ENCODE measurements at regions not wholly inside any gene's neighbourhood (a gene's known extent, or its start where the extent isn't known, plus 50 kb on each side); places are given as distances from the start of the nearest gene placed in this dataset.

DNA sequence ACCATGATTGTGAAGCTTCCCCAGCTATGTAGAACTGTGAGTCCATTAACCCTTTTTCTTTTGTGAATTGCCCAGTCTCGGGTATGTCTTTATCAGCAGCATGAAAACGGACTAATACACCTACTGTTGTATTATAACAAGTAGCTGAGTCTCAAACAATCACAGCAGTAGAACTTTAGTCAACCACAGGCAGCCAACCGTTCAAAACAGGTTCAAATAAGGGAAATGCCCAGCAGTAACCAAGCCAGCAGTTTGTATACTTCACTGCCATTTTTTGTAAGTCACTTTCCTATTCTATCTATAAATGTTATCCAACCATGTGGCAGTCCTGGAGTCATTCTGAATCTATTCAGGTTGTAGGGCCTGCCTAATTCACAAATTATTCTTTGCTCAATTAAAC, 1560.6 kb upstream of the SLC39A10 start:
- Histone ChIP-seq H3K9ac (ENCODE audit: low read depth, low read length, poor library complexity, severe bottlenecking) (no peak overlapping the region), H3F3A (ENCODE audit: low read depth) (no peaks in the 10 kb centered on the region), H3K4me1 (ENCODE audit: insufficient read depth, low read length, poor library complexity, severe bottlenecking) (no peaks in the 10 kb centered on the region), H3K9me2 (replicated peaks; ENCODE audit: low read depth, low read length) (no peaks in the 10 kb centered on the region), H3K9me3 (ENCODE audit: insufficient read depth, low read depth, low read length) (no peaks in the 10 kb centered on the region), H4K20me1 (ENCODE audit: insufficient read depth, low read length, poor library complexity, severe bottlenecking) (no peaks in the 10 kb centered on the region), H3K79me2 (ENCODE audit: insufficient read depth, low read length) (no peaks in the 10 kb centered on the region), H3K36me3 (ENCODE audit: insufficient read depth, low read length) (no peaks in the 10 kb centered on the region), H3K27me3 (ENCODE audit: insufficient read depth, low read length, poor library complexity, severe bottlenecking) (no peaks in the 10 kb centered on the region), H2AFZ (ENCODE audit: low read length) (no peak overlapping the region), H3K4me3 (ENCODE audit: low read length, poor library complexity, severe bottlenecking) (no peak overlapping the region), H3K4me2 (ENCODE audit: low read depth, low read length, poor library complexity, severe bottlenecking) (no peak overlapping the region)
- TF ChIP-seq EZH2phosphoT487 (IDR thresholded peaks at IDR 0.05; ENCODE audit: borderline replicate concordance) (no peak), CTCF (conservative IDR thresholded peaks at IDR 0.05; ENCODE audit: low read length) (no peak)

DNA sequence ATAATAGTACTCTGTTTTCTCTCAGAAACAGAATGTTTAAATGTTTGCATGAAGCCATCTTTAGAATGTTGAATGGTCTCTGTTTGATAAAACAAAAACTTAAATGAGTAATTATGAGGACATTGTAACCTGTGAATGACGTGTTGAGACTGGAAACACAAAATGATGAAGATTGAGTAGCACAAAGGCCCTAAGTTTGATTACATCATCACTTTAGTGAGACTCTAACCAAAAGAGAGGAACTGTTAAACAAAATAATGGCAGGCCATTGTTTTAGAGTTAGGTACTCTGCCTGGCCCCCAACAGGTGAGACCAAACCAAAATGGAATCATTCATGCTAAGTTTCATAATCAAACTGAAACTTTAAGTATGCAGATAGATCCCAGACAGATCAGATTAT, 1561.7 kb upstream of the SLC39A10 start:
- Histone ChIP-seq H2AFZ (ENCODE audit: low read length) (no peak overlapping the region), H3K9ac (ENCODE audit: low read depth, low read length, poor library complexity, severe bottlenecking) (no peak overlapping the region), H3K79me2 (ENCODE audit: insufficient read depth, low read length) (no peaks in the 10 kb centered on the region), H3K27me3 (ENCODE audit: insufficient read depth, low read length, poor library complexity, severe bottlenecking) (no peaks in the 10 kb centered on the region), H3K9me3 (ENCODE audit: insufficient read depth, low read depth, low read length) (no peaks in the 10 kb centered on the region), H4K20me1 (ENCODE audit: insufficient read depth, low read length, poor library complexity, severe bottlenecking) (no peaks in the 10 kb centered on the region), H3K4me3 (ENCODE audit: low read length, poor library complexity, severe bottlenecking) (no peak overlapping the region), H3F3A (ENCODE audit: low read depth) (no peaks in the 10 kb centered on the region), H3K9me2 (replicated peaks; ENCODE audit: low read depth, low read length) (no peaks in the 10 kb centered on the region), H3K4me2 (ENCODE audit: low read depth, low read length, poor library complexity, severe bottlenecking) (no peak overlapping the region), H3K36me3 (ENCODE audit: insufficient read depth, low read length) (no peaks in the 10 kb centered on the region), H3K4me1 (ENCODE audit: insufficient read depth, low read length, poor library complexity, severe bottlenecking) (no peaks in the 10 kb centered on the region)
- no peak for TF ChIP-seq CTCF (conservative IDR thresholded peaks at IDR 0.05; ENCODE audit: low read length)
- no peak for TF ChIP-seq EZH2phosphoT487 (IDR thresholded peaks at IDR 0.05; ENCODE audit: borderline replicate concordance)

DNA sequence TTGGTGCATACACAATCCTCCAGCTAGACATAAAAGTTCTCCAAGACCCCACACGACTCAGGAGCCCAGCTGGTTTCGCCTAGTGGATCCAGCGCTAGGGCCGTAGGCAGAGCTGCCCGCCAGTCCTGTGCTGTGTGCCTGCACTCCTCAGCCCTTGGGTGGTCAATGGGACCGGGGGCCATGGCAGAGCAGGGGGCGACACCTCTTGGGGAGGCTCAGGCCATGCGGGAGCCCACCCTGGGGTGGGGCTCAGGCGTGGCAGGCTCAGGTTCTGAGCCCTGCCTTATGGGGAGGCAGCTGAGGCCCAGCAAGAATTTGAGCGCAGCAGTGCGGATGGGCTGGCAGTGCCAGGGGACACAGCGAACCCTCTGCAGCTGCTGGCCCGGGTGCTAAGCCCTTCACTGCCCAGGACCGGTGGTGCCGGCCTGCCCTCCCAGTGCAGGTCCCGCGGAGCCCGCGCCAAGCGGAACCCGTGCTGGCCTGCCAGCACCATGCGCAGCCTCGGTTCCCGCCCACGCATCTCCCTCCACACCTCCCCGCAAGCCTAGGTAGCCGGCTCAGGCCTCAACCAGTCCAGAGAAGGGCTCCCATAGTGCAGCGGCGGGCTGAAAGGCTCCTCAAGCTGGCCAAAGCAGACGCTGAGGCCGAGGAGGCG, 1566.6 kb upstream of the SLC39A10 start:
- no peaks in the 10 kb centered on the region for H3K27me3 ChIP-seq (ENCODE audit: insufficient read depth, low read length, poor library complexity, severe bottlenecking)
- no peaks in the 10 kb centered on the region for H3K79me2 ChIP-seq (ENCODE audit: insufficient read depth, low read length)
- no peak for TF ChIP-seq EZH2phosphoT487 (IDR thresholded peaks at IDR 0.05; ENCODE audit: borderline replicate concordance)
- no peak for TF ChIP-seq CTCF (conservative IDR thresholded peaks at IDR 0.05; ENCODE audit: low read length)
- H3K36me3 ChIP-seq (ENCODE audit: insufficient read depth, low read length): no peaks in the 10 kb centered on the region
- H3K9me3 ChIP-seq (ENCODE audit: insufficient read depth, low read depth, low read length): no peaks in the 10 kb centered on the region
- H3F3A ChIP-seq (ENCODE audit: low read depth): no peaks in the 10 kb centered on the region
- H4K20me1 ChIP-seq (ENCODE audit: insufficient read depth, low read length, poor library complexity, severe bottlenecking): no peaks in the 10 kb centered on the region
- H2AFZ ChIP-seq (ENCODE audit: low read length): no peak overlapping the region
- no peak overlapping the region for H3K4me3 ChIP-seq (ENCODE audit: low read length, poor library complexity, severe bottlenecking)
- H3K4me1 ChIP-seq (ENCODE audit: insufficient read depth, low read length, poor library complexity, severe bottlenecking): peaks cover 14% of the 10 kb centered on the region
- no peaks in the 10 kb centered on the region for H3K9me2 ChIP-seq (replicated peaks; ENCODE audit: low read depth, low read length)
- no peak overlapping the region for H3K9ac ChIP-seq (ENCODE audit: low read depth, low read length, poor library complexity, severe bottlenecking)
- H3K4me2 ChIP-seq (ENCODE audit: low read depth, low read length, poor library complexity, severe bottlenecking): no peak overlapping the region
